ENCODE measurements at regions not wholly inside any gene's neighbourhood (a gene's known extent, or its start where the extent isn't known, plus 50 kb on each side); places are given as distances from the start of the nearest gene placed in this dataset.
"Not testable (repeated sequence)": the region's sequence is repeated elsewhere in the genome, so short reads cannot be mapped to it uniquely, and the experiment has no call there.

DNA sequence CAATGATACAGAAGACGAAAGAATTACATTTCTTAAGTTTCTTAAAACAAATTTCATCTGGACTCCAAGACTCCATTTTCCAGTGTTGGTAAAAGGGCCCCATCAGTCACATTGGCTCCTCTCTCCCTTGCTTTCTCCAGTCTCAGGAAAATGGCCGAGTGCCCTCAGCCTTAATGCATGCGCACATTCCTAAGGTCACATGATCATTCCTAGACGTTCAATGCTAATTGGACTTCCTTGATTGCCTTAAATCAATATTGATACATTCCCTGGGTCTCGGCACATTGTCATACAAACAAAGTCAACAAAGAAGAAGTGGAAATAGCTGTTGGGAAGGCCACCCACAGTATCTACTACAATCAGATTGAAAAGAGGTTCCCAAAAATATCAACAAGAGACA, 413.6 kb upstream of the GRAMD2B start:
- DNase-seq (ENCODE audit: low read depth), result no peak

GRCh38 chr5:126011526-126011925, 411.7 kb upstream of the GRAMD2B start:
- not testable (repeated sequence) for DNase-seq (ENCODE audit: low read depth)

DNA sequence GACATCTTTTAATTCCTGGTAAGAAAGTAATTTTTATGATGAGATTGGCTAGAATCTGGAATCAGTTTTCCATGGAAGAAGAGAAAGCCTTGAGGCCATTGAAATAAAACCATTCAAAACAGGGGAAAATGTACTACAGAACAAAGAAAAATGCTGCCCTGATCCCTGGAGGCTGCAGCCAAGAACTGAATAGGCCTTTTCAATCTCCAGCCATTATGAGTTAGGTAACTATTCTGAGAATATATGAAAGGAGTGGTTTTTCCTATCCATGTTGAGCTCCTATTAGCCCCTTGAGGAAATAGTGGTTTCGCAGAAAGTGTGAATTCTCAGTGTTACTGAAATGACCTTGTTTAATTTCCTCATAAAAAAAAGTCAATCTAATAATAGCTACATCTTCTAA, 408.5 kb upstream of the GRAMD2B start:
- DNase-seq (ENCODE audit: low read depth), result no peak

DNA sequence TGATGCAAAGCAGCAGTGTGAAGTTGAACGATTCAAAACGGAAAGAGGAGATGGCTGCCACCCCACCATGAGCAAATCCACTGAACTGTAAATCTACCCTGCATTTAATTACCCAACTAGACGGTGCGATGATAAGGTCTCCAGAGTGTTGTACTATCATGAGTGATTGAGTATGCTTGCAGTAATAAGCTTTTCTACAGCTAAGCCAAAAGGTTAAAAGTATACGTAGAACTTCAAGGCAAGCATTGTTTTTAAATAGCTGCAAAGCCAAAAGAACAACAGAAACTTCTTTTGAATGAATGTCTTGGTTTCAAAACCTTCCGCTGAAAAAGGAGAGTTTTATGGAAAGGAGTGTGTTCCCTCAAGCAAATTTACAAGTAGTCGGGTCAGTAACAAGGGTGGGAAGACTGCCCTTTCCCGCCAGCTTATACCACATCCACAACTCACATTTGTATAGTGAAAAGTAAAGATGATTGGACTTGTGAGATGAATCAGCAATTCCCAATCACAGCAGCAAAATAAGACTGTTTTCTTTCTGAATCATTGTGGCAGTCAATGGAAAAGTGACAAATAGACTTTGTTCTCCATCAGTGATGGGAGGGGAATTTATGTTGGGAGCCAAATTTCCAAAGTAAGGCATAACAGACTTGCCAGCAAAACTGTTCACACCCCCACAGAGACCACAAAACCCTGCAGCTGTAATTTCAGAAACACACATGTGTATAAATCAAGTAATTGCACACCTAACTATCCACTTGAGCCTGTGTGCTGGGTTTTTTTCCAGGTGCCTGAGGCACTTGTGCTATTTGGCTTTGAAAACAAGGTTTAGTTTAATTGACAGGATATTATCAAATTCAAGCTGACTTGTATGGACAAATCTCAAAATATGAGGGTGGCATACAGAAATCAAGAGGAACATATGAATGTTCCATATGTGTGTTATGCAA, 407.7 kb upstream of the GRAMD2B start:
- DNase-seq (ENCODE audit: low read depth), result no peak

GRCh38 chr5:126016256-126016655, 407.0 kb upstream of the GRAMD2B start:
- DNase-seq (ENCODE audit: low read depth), result no peak

DNA sequence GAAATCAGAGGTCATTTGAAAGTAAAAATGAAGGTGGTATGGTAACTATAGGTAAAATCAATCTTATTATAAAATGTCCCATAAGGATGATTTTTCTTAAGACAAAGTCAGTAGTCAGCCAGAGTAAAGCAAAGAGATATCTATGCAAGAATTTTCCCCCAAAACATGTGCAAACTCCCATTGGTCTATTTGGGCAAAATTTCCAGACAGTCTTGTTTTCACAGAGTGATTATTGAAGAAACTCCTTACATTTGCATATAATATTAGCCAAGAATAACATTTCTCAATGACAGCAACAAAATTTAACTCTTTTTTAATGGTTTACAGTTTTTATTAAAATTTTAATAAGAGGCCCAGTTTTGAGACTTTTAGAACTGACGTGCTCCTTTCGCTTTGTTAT, 406.1 kb upstream of the GRAMD2B start:
- no peak for DNase-seq (ENCODE audit: low read depth)

DNA sequence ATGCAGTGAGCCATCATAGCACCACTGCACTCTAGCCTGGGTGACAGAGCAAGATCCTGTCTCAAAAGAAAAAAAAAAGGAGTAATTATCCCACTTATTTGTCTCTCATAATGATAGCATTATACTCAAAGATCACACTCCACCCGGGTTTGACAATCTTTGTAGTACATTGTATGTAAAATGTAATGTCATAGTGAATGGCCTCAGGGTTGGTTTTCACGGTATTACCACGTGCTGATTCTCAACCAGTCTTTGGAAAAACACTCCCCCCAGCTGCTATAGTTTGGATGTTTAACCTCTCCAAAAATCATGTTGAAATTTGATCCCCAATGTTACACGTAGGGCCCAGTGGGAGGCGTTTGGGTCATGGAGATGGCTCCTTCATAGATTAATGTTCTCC, 402.4 kb upstream of the GRAMD2B start:
- DNase-seq (ENCODE audit: low read depth), result no peak

GRCh38 chr5:126023994-126024441, 399.2 kb upstream of the GRAMD2B start:
- no peak for DNase-seq (ENCODE audit: low read depth)

DNA sequence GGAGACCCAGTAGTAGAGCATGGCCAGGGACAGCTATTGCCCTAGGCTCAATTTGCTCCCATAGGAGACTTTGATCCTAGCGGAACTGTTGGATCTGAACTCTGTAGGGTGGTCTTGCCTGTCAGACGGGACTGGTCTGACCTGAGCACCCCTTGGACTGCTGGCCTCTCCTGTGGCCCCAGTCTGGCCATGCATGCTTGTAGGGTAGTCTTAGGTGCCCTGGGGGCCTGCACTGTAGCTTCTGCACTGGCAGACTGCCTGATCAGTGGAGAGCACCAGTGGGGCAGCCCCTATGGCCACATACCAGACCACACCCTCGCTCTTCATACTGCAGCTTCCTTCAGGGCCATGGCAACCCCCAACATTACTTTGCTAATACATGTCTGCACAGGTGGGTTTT, 396.1 kb upstream of the GRAMD2B start:
- no peak for DNase-seq (ENCODE audit: low read depth)

DNA sequence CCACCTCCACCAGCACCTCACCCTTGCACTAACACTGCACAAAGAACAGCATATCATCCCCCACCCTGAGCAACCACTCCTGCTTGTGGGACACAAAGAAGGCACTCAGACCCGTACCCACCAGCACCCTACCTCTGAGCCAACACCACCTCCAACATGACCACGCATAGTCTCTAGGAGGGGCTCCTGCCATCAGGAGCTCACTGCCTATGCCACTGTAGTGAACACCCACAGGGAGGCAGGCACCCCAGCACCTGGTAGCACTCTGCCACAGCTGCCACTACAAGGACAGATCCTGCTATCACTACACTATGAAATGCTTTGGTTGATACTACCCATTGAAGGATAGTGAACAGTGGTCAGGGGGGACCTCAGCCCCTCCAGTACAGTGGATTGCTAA, 395.6 kb upstream of the GRAMD2B start:
- no peak for DNase-seq (ENCODE audit: low read depth)

- DNase-seq (ENCODE audit: low read depth), result no peak
Measured at GRCh38 chr5:126028336-126028735, 394.9 kb upstream of the GRAMD2B start.

DNA sequence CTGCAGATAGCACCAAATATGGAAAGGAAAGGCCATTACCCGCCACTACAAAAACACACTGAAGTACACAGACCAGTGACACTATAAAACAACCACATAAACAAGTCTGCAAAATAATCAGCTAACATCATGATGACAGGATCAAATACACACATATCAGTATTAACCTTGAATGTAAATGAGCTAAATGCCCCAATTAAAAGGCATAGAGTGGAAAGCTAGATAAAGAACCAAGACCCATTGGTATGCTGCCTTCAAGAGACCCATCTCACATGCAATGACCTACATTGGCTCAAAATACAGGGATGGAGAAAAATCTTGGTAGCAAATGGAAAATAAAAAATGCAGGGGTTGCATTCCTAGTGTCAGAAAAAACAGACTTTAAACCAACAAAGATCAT, 393.9 kb upstream of the GRAMD2B start:
- DNase-seq (ENCODE audit: low read depth), result not testable (repeated sequence)

- no peak for DNase-seq (ENCODE audit: low read depth)
Measured at GRCh38 chr5:126030698-126031097, 392.5 kb upstream of the GRAMD2B start.

DNA sequence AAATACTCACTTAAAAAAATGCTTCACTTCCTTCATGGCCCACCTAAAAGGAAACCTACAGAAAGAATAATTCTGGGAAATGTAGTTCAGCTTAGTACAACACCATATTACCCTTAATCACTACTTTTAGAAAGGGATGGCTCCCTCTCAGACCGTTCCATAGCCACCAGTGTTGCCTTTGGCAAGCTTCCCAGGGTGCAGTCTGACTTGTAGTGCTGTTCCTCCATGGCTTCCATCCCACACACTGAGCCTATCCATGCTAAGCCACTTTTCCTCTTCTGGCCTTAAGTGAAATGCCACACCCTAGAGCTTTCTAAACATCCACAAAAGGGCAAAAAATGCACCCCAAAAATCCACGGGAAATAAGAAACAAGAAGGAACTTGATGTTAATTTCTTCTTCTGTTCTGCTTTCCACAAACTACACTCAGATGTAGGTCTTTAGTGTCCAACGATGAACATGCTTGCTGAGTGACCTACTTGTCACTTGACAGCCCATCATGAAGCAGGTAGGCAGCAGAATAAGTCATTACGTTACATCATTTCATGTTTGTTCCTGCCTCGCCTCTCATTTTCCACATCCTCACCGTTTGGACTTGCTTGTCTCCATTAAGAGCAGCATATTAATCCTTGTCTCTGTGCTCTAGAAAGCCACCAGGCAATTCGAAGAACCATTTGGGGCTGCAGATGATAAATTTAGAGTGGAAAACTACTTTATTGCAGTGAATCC, 391.1 kb upstream of the GRAMD2B start:
- peak; percentile 52 for DNase-seq (ENCODE audit: low read depth)

GRCh38 chr5:126043688-126044087, 379.5 kb upstream of the GRAMD2B start:
- DNase-seq (ENCODE audit: low read depth), result no peak

DNA sequence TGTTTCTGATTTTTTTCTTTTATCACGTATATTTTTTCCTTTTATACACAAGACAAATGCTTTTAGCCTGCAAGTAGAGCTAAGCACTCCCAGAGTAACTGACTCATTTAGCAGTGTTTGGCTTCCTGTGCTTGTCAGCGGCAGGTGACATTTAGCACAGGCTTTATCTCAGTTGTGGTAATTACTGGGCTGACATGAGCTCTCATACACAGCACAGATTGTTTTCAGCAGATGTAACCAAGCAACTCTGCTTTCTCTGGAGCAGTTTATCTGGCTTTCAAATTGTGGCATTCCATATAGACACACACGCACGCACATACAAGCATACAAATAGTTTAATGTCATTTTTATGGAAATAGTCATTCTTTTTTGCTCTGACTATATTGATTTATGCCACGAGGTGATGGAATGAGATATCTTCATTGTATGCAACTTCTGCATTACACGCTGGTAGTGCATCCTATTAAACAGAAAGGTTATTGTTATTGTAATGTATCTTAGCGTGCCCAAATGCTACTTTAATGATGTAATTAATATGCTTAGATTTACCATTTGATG, 379.0 kb upstream of the GRAMD2B start:
- peak; percentile 48 for DNase-seq (ENCODE audit: low read depth)

- no peak for DNase-seq (ENCODE audit: low read depth)
Measured at GRCh38 chr5:126044931-126045565, 378.2 kb upstream of the GRAMD2B start.

DNA sequence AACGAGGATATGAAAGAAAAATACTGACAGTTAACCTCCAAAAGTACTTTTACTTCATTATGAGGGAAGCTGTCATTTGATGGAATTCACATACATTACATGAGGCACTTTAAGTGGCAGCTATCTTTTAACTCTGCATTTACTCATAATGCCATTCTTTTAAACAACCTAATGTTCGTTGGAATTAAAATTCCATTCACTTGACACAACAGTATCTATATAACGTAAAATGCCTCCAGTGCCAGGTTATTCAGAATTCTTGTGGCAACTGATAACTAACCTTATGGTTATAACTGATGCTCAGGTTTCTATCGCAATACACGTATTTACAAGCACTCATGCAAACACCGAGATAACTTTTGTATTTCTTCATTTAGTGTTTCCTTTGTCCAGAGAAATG, 376.9 kb upstream of the GRAMD2B start:
- no peak for DNase-seq (ENCODE audit: low read depth)

GRCh38 chr5:126046846-126047571, 376.2 kb upstream of the GRAMD2B start:
- no peak for DNase-seq (ENCODE audit: low read depth)

DNA sequence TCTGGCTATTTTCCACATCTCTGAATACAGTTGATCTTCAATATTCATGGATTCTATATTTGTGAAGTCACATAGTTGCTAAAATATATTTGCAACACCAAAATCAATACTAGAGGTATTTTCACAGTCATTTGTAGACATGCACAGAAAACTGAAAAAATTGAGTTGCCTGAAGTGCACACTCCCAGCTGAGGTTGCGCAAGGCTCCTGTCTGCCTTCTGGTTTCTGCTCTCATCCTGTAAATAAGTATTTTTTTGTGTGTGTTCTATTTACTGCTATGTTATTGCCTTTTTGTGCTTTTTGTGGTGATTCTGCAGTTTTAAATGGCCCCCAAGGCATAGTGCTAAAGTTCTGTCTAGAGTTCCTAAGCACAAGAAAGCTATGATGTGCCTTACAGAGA, 371.1 kb upstream of the GRAMD2B start:
- no peak for DNase-seq (ENCODE audit: low read depth)

DNA sequence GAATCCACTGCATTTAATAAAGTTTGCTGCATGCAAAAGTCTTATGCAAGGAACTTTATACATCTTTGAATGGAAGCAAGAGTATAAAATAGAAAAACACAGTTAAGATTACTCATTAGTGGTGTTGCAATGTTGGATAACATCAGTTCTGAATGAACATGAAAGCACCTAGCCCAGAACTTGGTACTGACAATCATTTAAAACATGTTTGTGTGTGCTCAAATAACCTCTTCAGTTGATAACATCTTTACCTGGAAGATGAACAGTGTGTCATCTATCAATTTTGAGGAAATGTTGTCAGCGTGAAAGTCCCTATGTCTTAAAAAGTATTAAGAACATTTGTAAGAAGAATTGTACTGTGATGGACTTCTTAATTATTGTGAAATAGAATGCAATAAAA, 370.4 kb upstream of the GRAMD2B start:
- no peak for DNase-seq (ENCODE audit: low read depth)

- DNase-seq (ENCODE audit: low read depth), result no peak
Measured at GRCh38 chr5:126053630-126054029, 369.6 kb upstream of the GRAMD2B start.

All from non-pigmented ciliary epithelial cell (primary cell).